ENCODE measurements at regions not wholly inside any gene's neighbourhood (a gene's known extent, or its start where the extent isn't known, plus 50 kb on each side); places are given as distances from the start of the nearest gene placed in this dataset.

DNA sequence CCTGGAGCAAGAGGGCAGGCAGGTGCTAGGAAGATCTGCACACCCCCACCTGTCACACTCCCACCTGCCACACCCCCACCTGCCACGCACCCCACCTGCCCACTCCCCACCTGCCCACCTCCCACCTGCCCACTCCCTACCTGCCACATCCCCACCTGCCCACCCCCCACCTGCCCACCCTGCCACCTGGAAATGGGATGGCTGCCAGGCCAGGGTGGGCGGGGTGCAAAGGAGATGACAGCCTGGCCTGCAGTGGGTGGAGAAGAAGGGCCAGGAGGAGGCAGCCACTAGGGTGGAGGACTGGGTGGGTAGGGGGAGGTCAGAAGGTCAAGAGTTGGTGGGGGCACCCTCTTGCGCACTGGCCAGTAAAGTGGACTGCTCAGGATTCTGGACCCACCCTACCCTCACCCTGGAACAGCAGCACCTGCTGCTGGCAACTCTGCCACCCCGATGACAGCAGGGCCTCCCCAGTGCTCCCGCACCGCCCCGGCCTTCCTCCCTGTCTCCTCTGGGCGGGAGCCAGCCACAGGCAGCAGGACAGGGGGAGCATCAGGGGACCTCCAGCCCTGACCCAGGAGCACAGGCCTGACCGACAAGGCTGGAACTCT is 66.8 kb upstream of the NKX1-1 start:
- no peak for DNase-seq

DNA sequence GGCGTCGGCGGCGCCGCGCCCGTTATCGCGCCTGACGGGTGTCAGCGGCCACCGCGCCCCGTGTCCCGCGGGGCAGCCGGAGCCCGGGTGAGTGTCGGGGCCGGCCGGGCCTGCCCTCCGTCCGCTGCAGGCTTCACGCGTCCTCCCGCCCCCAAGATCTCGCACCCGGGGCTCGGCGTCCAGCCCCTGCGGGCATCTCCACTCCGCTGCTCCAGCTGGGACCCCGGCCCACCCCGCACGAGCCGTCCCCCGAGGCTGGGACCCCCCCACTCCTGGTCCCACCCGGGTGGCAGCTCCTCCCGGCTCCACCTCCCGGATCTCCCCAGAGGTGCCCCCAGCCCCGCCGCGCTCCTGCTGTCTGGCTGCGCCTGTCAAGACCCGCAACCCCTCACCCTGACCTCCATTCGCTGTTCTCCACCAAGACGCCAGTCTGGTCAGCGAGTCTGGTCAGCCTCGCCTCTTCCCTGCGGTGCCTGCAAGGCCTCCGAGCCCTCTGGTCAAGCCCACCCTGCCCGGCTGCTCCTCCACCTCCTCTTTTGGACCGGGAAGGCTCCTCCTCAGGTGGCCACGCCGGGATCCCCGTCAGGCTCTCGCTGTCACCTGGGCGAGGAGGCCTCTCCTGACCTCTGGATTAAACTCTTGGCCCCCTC is 66.0 kb upstream of the NKX1-1 start:
- DNase-seq: no peak

DNA sequence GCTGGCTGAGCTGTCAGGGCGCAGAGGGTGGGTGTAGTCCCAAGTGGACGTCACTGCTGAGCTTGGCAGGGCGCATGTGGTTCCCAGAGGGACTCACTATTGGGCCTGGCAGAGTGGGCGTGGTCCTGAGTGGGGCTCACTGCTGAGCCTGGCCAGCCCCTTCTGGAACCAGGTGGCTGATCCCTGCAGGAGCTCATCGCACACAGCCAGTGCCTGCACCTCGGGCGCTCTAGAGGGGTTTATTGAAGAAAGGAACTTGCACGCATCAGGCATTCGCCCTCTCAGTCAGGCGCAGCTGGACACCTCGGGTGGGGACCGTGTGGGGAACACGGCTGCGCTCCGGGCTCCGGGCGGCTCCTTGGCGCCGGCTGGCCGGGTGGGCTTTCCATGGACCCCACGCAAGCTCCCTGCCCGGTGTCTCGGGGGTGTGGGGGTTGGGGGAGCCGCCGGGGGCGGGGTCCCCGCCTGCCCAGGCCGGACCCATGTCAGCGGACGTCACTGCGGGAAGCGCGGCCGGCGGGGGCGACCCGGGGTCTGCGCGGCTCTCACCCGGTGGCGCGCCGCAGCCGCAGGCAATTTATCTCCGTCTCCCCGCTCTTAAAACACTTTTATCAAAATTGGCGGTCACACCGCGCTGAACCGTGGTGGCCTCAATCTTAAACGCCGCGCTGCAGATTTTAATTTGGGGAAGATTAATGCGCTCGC is 65.4 kb upstream of the NKX1-1 start:
- DNase-seq: no peak

DNA sequence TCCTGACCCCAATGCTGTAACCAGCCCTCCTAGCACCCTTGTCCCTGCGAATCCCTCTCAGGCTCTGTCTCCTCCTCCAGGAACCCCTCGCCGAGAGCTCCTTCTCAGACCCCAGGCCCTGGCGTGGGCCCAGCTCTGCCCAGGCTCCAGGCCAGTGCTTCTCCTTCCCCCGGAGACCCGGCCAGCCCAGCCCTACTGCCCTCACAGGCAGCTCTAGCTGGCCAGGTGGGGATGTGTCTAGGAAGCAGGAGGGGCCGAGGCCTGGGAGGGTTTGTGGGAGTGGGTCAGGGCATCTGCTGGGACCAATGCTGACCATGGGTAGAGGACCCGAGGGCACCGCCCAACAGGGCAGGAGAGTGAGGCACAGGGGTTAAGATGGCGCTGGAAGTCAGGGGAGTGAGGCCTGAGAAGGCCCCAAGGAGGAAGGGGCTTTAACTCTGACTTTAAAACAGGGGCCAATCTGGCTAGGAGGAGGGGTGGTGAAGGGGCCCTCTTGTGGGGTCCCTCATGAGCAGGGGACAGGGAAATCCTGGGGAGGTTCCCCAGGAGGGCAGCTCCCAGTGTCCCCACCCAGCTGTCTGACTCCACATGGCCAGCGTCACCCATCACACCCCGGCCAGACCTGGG is 64.7 kb upstream of the NKX1-1 start:
- no peak for DNase-seq

DNA sequence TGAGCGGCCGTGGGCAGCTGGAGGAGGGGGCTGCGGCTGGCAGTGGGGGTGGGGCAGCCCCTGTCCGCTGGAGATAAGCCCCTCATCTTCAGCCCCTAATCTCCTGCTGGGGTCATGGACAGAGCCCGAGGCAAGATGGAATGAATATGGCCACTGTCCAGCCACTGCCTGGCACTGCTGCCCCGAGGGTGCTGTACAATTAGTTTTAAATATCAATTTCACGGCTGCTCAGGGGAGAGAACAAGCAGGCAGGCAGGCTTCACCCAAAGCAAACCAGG is 64.1 kb upstream of the NKX1-1 start:
- DNase-seq: no peak

DNA sequence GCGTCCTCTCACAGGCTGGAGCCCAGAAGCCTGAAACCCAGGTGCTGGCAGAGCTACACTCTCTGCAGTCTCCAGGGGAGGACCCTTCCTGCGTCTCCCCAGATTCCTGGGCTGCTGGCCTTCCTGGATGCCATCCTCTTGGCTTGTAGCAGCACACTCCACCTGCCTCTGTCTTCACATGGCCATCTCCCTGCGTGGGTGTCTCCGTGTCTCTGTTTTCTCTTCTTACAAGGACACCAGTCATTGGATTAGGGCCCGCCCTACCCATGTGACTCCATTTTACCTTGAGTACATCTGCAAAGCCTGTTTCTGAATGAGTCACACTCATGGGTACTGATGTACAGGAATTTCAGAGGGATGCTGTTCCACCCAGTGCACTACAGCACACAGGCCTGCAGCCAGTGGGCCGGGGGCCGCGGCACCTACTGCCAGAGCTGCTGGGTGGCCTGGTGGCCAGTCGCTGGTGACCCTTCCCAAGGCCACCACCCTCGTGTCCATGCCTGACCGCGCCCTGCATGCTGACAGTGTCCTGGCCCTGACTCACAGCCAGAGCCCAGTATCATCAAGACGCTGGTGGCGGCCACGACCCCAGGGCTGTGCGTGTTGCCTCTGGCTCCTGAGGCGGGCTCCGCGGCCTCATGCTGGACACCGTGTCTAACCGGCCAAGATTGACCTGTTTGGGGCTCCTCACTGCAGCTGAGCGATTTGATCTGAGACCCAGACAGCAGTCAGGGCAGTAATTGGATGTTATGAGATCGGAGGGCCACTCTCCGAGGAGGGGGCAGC is 63.6 kb upstream of the NKX1-1 start:
- DNase-seq: no peak

DNA sequence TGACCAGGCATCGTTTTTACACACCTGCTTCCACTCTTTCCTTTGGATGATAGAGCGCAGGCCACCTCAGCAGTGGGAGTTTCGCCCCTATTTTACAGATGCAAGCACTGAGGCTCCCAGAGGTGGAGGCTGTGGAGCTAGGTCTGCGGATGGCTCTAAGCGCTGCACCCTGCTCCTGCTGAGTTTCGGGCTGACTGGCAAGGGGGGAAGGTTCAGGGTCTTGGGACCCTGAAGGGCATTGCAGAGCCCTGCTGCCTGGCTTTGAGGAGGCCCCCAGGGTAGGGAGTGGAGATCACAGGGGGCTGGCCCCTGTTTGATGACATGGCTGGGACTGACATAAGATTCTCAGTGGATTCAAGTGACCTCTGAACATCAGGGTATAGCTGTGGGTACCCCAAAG is 62.8 kb upstream of the NKX1-1 start:
- DNase-seq: no peak

DNA sequence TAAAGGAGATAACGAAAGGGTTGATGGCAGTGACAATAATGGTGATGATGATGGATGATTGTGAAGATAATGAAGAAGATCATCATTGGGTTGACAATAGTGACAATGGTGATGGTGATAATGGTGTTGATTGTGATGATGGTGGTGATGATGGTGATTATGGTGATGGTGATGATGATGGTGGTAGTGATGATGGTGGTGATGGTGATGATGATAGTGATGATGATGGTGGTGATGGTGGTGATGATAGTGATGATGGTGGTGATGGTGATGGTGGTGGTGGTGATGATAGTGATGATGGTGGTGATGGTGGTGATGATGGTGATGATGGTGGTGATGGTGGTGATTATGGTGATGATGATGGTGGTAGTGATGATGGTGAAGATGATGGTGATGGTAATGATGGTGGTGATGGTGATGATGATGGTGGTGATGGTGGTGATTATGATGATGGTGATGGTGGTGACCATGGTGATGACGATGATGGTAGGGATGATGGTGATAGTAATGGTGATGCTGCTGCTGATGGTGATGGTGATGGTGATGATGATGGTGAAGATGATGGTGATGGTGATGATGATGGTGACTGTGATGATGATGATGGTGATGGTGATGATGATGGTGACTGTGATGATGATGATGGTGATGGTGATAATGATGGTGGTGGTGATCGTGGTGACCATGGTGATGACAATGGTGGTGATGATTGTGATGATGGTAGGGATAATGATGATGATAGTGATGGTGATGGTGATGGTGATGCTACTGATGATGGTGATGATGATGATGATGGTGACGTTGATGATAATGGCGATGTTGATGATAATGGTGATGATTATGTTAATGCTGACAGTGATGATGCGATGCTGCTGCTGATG is 61.6 kb upstream of the NKX1-1 start:
- DNase-seq: no peak

DNA sequence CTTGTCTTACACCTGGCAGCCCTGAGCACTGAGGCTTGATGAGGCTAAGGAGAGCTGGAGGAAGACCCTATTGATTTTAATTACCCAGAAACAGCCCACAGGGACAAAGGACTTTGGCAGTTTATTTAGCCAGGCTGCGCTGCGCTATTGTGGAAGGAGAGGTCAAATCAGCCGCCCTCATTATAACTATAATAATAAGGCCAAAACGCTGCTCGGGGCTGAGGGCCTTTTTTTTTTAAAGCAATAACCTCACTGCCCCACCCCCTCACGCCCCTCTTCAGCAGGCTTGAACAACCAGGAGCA is 60.6 kb upstream of the NKX1-1 start:
- no peak for DNase-seq

DNA sequence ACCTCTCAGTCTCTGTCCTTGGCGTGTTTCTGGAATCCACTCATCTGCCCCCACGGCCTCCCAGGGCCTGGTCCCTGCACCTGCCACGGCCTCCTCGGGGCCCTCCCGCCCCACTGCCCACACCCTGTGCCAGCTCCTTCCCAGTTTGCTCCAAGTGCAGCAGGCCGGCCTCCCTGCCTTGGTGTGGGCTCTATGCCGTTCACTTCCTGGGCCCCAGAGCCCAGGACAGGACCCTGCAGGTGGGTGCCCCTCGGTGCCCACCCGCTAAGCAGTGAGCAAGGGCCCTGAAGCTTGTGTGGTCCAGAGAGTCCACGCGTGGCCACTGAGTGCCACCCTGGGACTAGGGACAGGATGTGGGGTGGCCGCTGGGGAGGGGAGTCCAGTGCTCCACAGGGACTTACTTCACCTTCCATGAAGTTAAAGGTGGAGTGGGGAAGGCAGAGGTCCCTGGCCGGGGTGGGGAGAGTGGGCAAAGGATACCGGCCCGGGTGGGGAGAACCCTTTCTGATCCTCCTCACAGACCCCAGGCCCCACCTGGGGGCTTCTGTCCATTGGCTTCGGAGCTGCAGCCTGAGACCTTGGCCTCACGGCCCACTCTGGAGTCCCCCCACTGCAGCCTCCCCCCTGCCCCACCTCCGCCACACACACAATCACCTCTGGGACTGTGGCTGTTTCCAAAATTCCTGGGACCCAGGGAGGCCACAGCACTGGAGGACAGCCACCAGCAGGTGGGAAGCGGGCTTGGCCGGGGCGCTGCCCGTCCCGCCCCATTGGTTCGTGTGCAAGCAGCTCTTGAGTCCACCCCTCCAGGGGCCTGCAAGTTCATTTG is 60.0 kb upstream of the NKX1-1 start:
- no peak for DNase-seq

DNA sequence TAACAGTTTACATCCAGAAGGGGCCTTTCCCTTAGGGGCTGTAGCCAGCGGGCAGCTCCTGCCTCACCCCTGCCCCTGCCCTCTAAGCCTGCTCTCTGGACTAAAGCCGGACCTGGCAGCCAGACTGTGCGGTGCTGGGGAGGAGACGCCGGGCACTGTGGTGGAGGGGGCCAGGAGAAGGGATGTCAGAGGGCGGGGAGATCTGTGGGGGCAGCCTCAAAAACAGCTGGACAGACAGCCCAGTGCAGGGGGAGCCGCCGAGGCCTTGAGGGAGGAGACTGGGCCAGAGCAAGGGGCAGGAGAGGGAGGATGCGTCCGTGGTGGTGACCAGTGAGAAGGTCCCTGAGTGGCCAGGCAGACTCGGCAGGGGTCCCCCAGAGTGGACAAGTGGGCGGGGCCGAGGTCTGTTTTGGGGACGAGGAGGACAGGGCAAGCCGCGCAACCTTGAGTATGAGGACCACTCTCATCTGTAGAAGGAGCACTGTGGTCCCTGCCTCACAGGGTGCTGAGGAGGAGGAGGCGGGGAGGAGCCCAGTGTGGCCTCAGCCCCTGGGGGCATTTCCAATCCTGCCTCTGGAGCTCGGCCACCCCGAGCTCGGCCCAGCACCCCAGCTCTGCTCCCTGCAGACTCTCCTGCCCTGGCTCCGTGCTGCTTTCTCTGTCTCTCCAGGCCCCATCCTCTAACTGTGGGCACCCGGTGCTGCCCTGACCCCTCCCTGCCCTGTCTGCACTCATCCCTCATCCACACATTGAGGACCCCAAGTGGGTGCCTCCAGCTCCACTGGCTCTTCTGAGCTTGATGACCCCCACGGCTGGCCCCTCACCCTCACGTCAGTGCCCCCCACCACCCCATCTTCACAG is 59.2 kb upstream of the NKX1-1 start:
- DNase-seq: no peak

DNA sequence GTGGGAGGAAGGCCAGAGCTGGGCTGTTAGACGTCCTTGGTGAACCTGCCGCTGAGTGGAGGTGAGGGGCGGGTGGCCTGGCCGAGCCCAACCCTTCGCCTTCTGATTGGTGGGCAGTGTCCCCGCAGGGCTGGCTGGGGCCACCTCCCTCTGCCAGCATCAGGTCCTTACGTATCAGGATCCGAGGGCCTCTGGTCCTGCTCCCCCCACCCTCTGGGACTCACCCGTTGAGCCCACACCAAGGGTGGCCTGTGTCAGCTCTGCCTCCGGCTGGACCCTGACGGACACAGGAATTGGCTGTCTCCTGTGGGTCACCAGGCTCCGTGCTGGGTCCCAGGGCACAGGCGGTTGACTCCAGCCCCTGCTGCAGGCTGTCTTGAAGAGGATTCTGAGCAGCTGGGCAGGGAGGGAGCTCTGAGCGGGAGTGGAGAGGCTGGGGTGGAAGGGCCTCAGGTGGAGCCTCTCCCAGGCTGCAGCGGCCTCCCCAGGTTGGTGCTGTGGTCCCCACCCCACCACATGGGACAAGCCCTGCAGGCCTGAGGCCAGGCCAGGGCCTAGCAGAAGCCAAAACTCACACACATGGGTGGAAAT is 58.4 kb upstream of the NKX1-1 start:
- no peak for DNase-seq

DNA sequence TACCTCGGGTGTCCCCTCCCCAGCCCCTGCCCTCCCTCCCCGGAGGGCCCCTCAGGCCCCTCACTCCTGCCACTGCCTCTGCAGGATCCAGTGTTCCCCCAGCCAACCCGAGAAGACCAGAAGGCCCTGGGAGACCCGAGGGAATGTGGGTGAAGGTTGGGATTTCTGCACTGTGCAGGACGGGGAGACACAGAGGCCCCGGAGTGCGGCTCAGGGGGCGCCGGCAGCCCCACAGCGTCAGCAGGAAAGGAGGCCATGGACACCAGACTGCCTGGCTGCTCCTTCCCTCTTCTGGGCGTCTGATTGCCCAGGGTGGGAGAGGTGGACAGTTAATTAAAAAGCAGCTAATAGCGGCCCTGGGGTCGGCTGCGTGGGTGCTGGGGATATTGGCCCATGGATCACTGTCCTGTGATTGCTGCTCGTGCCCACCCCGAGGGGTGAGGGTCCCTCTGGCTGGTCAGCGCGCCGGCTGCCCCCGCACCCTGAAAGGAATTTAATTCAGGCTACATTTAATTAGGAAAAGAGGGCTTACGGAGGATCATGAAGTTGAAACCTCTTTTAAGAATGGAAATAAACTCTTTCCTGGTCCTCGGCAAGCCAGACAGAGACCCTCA is 57.8 kb upstream of the NKX1-1 start:
- DNase-seq: no peak

DNA sequence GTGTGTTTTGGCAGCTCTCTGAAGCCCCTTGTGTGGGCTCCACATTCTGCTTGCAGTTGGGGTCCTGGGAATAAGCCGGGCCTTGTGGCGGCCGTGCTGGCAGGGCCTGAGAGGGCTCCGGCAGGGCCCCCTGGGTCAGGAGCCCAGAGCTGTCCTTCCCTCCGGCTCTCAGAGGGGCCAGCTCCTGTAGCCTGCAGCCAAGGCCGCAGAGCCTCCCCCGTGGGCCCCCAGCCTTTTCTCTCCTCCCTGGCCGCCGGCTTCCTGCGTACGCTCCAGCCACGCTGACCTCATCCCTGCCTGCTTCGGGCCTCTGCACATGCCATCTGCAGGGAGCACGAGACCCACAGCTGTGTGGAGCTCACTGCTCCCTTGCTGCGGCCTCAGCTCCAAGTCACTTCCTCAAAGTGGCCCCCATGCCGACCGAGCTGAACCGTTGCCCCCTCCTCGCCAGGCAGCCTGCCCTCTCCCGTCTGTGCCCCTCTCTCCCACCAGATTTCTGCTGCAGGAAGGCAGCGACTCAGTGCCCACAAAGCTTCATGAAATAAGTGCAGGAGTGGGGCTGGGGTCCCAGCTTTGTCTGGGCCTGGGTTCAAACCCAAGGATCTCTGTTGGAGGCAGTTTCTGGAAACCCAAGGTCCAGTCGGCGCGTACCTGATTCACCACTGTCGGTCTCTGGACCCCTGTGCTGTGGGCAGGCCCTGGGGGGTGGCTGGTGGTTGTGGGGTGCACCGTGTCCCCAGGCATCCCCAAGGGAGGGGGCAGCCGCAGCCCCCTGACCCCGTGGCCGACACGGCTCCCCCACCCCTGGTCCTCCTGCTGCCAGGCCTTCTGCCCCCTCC is 57.1 kb upstream of the NKX1-1 start:
- no peak for DNase-seq

DNA sequence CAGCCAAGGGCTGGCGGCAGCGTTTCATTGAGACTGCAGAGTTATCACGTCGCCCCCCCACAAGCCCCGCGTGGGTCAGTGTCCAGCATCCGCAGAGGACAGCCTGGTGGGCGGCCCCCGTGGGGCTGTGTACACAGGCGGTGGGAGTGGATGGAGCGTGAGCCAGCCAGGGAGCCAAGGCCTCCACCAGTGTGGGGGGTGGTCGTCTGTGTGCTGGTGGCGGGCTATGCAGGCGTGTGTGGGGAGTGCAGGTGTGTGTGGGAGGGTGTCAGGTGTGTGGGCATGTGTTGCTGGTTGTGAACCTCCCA is 56.5 kb upstream of the NKX1-1 start:
- no peak for DNase-seq

DNA sequence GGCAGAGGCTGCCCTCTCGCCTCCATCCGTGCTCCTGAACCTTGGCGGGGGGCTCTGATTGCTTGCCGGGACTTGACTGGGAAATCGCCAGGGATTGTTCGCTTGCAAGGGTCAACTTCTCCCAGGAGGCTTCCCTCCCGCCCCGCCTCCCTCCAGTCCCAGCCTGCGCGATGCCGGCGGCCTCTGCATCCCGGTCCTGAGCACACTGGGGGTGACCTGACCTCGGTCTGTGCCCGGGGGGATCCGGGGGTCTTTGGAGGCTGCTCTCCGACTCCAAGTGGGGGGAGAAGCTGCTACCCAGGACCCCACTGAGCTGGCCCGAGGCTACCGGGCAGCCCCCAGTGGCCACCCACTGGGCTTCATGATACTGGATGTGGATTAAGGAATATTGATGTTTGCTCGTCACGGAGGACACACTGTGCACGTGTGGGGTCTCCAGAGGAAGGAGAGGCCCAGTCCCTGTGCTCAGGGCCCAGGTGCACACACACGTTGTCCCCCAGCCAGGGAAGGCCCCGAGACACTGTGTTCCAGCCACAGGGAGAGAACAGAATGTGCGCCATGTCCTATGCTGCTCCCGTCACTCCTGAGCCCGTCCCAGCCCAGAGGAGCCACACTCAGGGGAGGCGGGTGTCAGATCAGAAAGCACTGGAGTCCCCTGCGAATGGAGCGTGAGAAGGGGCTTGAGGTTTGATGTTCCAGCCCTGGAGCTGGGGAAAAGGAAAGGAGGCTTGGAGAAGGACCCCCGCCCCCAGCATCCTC is 55.9 kb upstream of the NKX1-1 start:
- DNase-seq: no peak

DNA sequence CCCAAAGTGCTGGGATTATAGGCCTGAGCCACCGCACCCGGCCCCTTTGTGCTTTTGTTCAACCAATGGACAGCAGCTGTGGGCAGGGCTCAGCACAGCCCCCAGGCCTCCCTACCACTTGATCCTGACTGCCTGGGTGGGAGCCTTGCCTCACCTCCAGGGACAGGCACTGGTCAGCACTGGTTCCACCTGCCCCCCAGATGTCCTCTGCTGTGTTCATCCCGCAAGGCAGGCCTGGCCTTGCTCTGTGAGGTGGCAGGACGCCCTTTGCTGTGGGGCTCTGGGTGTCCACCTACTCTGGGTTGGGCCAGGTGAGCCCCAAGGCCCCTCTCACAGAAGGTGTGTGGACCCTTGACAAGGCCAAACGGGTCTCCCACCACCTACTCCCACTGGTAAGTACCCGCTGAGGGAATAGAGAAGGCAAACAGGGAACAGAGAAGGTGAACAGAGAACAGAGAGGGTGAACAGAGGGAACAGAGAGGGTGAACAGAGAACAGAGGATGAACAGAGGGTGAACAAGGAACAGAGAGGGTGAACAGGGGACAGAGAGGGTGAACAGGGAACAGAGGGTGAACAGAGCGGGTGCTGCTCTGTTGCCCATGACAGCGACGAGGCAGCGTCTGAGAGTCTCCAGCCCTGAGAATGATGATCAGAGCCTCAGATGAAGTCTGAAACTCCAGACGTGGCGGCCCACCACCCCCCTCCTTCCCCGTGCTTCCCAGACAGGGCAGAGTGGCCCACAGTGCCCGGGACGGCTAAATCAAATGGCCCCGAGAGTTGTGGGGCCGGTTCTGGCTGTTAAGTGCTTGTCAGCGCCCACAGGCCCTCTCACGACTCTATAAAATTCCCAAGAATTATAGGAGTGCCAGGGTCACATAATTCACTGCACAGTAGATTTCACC is 55.0 kb upstream of the NKX1-1 start:
- no peak for DNase-seq

Data from MV-4-11 (cell line).